Spleen (tissue), 11 donors: ENCODE measurements at regions not wholly inside any gene's neighbourhood (a gene's known extent, or its start where the extent isn't known, plus 50 kb on each side); places are given as distances from the start of the nearest gene placed in this dataset.

Experiments used
- DNase-seq: peaks from one replicate; pipeline ENCODE4 v3.0.0-alpha.2; 2020
- H3K27ac ChIP-seq, 8 donors: fragments of 200-600 bp; sonication (generic) in 7 of 8; 1 replicate in 4 of 8; 2 replicates in 4 of 8; pipeline versions ENCODE4 v1.5.0 to v1.8.0; 2016 to 2021; ENCODE audit warnings: inconsistent platforms in 4 of 8, mild to moderate bottlenecking in 4 of 8, moderate library complexity in 1 of 8
- H3K27me3 ChIP-seq, 7 donors: fragments of 200-600 bp; sonication (generic) in 6 of 7; replicated peaks in 1 of 7; 1 replicate in 4 of 7; 2 replicates in 3 of 7; pipeline versions ENCODE4 v1.5.0 to v1.8.0; 2016 to 2021; ENCODE audit warnings: inconsistent platforms in 3 of 7, mild to moderate bottlenecking in 1 of 7
- H3K36me3 ChIP-seq, 6 donors: fragments of 200-600 bp; sonication (generic) in 5 of 6; 1 replicate in 4 of 6; 2 replicates in 2 of 6; pipeline versions ENCODE4 v1.5.0 to v1.8.0; 2016 to 2021; ENCODE audit warnings: inconsistent platforms in 2 of 6
- H3K4me1 ChIP-seq, 6 donors: fragments of 200-600 bp; sonication (generic) in 5 of 6; 1 replicate in 3 of 6; 2 replicates in 3 of 6; pipeline versions ENCODE4 v1.5.0 to v1.8.0; 2016 to 2021; ENCODE audit warnings: inconsistent platforms in 3 of 6
- H3K4me3 ChIP-seq, 8 donors: fragments of 200-600 bp; sonication (generic) in 7 of 8; 1 replicate in 4 of 8; 2 replicates in 4 of 8; pipeline versions ENCODE4 v1.5.0 to v1.8.0; 2016 to 2021; ENCODE audit warnings: inconsistent platforms in 4 of 8, mild to moderate bottlenecking in 4 of 8, moderate library complexity in 2 of 8
- H3K9me3 ChIP-seq, 8 donors: fragments of 200-600 bp; sonication (generic) in 7 of 8; 1 replicate in 4 of 8; 2 replicates in 4 of 8; pipeline versions ENCODE4 v1.5.0 to v1.8.0; 2016 to 2021; ENCODE audit warnings: inconsistent platforms in 4 of 8
- CTCF ChIP-seq, 11 experiments: fragments of 200-600 bp in 7 of 11; fragments of 450-650 bp in 4 of 11; sonication (generic) in 4 of 11; IDR thresholded peaks in 8 of 11; conservative IDR thresholded peaks in 3 of 11; 1 replicate in 7 of 11; 2 replicates in 4 of 11; pipeline versions ENCODE4 v1.4.0 to v1.8.0; 2016 to 2021; ENCODE audit warnings: antibody characterized with exemption in 11 of 11, inconsistent platforms in 4 of 11, mild to moderate bottlenecking in 1 of 11
- POLR2A ChIP-seq, 3 donors: fragments of 450-650 bp; IDR thresholded peaks; one replicate each; pipeline ENCODE4 v1.5.1; 2017; ENCODE audit warnings: antibody characterized with exemption in 3 of 3, mild to moderate bottlenecking in 1 of 3
- POLR2AphosphoS5 ChIP-seq, 3 donors: sonication (generic); formaldehyde crosslinking; IDR thresholded peaks; one replicate each; pipeline ENCODE4 v1.5.1; 2017; ENCODE audit warnings: antibody characterized with exemption in 3 of 3
- WGBS, 5 donors: extraction: QIAGEN DNeasy Blood & Tissue Kit in 3 of 5; methylation state at CpG; one replicate each; pipeline versions ENCODE4 v1.1.5 to v1.1.7; 2013 to 2018; 5-methylcytosine and 5-hydroxymethylcytosine counted together
- intact Hi-C: fragments of 100-400 bp; cut with DNase I; formaldehyde crosslinking; loops from one replicate; pipeline ENCODE4 v1.15.0; 2023; ENCODE audit warnings: low total_unique reads
- donor health status: healthy with polysubstance abuse.
- donor health status: DM: no; HTN: no; CAD: no; lungs with moderate emphysema.
- donor health status: DM: no; HTN: no; CAD: no.
- donor health status: Bipolar disorder and iron deficiency.
- donor health status: healthy.
- donor health status: DM: no; HTN: no; CAD: no.
- donor health status: DM: yes; HTN: yes; CAD: no.

DNA sequence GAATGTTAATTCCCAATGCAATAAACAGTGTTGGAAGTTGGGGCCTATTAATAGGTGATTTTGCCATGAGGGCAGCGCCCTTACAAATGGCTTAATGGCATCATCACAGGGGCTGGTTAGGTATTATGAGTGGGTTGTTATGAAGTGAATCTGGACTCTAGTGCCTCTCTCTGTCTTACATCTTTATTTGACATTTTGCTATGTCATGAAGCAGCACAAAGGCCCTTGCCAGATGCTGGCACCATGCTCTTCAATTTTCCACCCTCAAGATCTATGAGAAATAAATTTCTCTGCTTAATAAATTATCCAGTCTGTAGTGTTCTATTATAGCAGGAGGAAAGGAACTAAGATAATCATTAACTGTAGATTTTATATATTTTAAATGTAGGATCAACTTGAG lies 1098.7 kb upstream of the NUDT12 start:
- WGBS, 5 donors = 68 to 92% (median 79%) methylated on average over 1 of the region's 1 CpG
- Histone ChIP-seq H3K36me3 (no peaks in the 10 kb centered on the region), H3K9me3 (peaks cover 0 to 18% (median 4%) of the 10 kb centered on the region in 8 donors), H3K27me3 (no peaks in the 10 kb centered on the region), H3K27ac (no peak overlapping the region), H3K4me1 (no peaks in the 10 kb centered on the region), H3K4me3 (no peak overlapping the region)
- TF ChIP-seq POLR2AphosphoS5 (IDR thresholded peaks at IDR 0.05) = no peak
- TF ChIP-seq CTCF (IDR thresholded peaks at IDR 0.05 in 8 of 11, conservative IDR thresholded peaks at IDR 0.05 in 3 of 11) = no peak
- TF ChIP-seq POLR2A (IDR thresholded peaks at IDR 0.05) = no peak
- no peak for DNase-seq
- intact Hi-C loops = no loop called here

- Histone ChIP-seq H3K4me3 (no peak overlapping the region), H3K27me3 (no peaks in the 10 kb centered on the region), H3K36me3 (no peaks in the 10 kb centered on the region), H3K27ac (no peak overlapping the region), H3K9me3 (peaks cover 0 to 11% (median 4%) of the 10 kb centered on the region in 8 donors), H3K4me1 (no peaks in the 10 kb centered on the region)
- intact Hi-C loops = no loop called here
- TF ChIP-seq POLR2AphosphoS5 (IDR thresholded peaks at IDR 0.05) = no peak
- TF ChIP-seq CTCF (IDR thresholded peaks at IDR 0.05 in 8 of 11, conservative IDR thresholded peaks at IDR 0.05 in 3 of 11) = no peak
- TF ChIP-seq POLR2A (IDR thresholded peaks at IDR 0.05) = no peak
- 73 to 85% (median 84%) methylated on average over 1 of the region's 1 CpG for WGBS, 5 donors
- no peak for DNase-seq
Observed at GRCh38 chr5:104659497-104659896, 1096.9 kb upstream of the NUDT12 start.

DNA sequence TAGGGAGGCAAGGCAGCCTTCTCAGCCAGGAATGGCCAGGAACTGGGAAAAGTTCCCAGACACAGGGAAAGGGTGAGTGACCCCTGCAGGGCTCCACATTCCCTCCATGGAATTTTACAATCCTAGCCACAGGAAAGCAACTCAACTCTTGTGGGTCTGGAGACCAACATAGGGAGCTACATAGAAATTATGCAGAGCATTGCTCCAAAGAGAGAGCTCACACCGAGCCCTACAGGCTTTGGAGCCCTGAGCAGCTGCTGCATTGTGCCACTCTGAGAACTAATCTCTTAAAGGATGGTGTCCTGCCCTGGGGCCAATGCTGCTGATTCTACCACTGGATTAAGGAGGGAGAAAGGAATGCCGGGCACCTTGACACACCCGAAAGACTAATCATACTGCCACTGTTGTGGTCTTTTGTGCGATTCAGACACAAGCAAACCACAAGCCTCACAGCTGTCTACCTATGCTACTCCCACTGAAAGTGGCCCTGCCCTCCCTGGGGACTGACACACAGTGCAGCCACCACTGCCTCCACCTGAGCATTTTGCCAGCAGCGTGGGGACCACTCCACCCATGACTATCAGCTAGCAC lies 1089.8 kb upstream of the NUDT12 start:
- Histone ChIP-seq H3K27me3 (no peaks in the 10 kb centered on the region), H3K9me3 (peaks cover 0 to 39% (median 26%) of the 10 kb centered on the region in 8 donors), H3K27ac (no peak overlapping the region), H3K4me3 (no peak overlapping the region), H3K4me1 (no peaks in the 10 kb centered on the region), H3K36me3 (no peaks in the 10 kb centered on the region)
- 71 to 91% (median 82%) methylated on average over 5 of the region's 5 CpGs for WGBS, 5 donors
- DNase-seq = no peak
- no peak for TF ChIP-seq CTCF (IDR thresholded peaks at IDR 0.05 in 8 of 11, conservative IDR thresholded peaks at IDR 0.05 in 3 of 11)
- no peak for TF ChIP-seq POLR2A (IDR thresholded peaks at IDR 0.05)
- TF ChIP-seq POLR2AphosphoS5 (IDR thresholded peaks at IDR 0.05) = no peak
- intact Hi-C loops = no loop called here

DNA sequence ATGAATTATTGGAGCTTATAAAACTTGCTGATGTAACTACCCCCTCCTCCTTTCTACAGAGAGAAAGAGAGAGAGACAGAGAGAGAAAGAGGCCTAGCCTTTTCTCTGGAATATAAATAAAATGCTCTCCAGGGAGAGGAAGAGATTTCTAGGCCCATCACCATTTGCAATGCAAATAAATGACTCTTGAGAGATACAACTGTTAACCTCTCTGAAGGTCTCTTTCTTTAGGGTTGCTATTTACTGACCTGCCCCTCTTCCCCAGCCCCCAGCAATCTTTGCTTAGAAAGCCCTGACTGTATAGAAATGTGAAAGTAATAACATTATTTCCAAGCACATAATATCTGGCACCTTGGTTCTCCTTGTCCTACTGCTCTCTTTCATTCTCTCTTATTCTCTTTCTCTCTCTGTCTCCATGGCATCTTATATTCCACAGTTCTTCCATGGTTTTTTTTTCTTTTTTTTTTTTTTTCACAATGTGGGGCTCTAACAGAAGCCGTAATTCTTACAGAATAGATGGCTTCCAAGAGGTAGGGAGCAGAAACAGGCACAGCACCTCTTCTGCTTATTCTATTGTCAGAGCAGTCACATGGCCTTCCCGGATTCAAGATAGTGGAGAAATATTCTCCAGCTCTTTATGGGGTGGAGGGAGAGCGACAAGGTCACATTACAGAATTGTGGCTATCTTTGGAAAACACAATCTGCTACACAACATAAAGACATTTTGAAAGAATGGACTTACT lies 1087.9 kb upstream of the NUDT12 start:
- Histone ChIP-seq H3K36me3 (no peaks in the 10 kb centered on the region), H3K4me3 (no peak overlapping the region), H3K4me1 (no peaks in the 10 kb centered on the region), H3K27ac (no peak overlapping the region), H3K27me3 (no peaks in the 10 kb centered on the region), H3K9me3 (peaks cover 0 to 37% (median 25%) of the 10 kb centered on the region in 8 donors)
- DNase-seq = no peak
- intact Hi-C loops = no loop called here
- WGBS, 5 donors = 64 to 76% (median 71%) methylated on average over 3 of the region's 3 CpGs
- TF ChIP-seq POLR2AphosphoS5 (IDR thresholded peaks at IDR 0.05) = no peak
- no peak for TF ChIP-seq CTCF (IDR thresholded peaks at IDR 0.05 in 8 of 11, conservative IDR thresholded peaks at IDR 0.05 in 3 of 11)
- TF ChIP-seq POLR2A (IDR thresholded peaks at IDR 0.05) = no peak
